NCI-H2029 (cell line): ENCODE measurements at regions not wholly inside any gene's neighbourhood (a gene's known extent, or its start where the extent isn't known, plus 50 kb on each side); places are given as distances from the start of the nearest gene placed in this dataset.

Experiments used
- DNase-seq: peaks from one replicate; lab custom pipeline; 2025; lab: John Stamatoyannopoulos, UW

DNA sequence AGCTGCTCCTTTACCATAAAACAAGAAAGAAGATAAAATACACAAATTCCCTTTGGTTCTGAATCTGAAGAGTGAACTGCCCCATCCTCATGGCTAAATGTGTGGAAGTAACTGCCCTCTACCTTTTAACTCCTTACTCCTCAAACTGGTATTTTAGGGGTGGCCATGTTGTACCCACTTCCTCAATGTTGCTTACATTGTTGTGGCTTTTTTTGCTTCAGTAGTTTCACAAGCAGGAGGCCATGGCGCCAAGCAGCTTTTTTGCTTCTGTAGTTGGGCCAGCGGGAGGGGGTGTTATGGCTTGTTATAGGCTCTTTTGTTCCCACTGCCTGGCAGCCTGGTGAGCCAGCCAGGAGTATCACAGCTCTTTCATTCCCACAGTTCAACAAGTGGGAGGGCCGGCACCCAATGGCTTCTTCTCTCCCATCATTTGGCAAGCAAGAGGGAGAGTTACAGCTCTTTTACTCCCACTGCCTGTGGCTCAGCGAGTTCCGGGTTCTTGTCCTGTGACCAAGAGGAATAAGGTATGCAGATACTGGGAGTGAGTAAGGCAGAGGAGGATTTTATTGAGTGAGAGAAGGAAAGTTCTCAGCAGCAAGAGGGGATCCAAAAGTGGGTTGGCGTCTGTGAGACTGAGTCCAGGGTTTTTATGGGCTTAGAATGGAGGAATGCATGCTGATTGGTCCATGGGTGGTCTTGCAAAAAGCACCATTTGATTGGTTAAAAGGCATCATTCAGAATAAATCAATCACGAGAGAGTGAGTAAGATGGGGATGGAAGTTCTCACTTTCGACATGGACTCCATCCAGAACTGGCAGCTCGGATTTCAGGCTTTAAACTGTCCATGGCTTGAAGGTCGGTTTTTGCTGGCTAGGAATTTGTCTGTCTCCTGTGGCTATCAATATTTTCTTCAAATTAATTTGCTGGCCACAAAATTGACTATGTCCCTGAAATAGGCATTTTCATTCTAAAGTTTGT lies 429.6 kb downstream of the HLX start:
- no peak for DNase-seq

DNA sequence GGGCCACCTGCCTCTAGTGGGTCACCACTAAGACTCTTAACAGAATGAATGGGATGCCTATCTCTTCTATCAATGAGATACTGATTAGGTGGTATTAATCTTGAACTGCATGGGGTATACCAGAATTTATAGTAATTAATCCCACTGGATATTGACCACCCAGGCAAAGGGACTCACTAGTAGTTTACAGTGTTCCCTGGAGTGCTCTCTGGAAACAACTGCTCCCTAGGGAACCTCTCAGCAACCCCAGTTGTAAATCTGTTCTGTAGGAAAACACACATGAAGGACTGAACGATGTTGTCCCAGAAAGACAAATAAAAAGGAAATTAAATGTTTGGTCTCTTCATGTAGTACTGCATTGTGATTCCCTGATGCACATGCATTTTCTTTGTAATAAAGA lies 430.5 kb downstream of the HLX start:
- no peak for DNase-seq

- DNase-seq, result peak; percentile 29
Measured at GRCh38 chr1:221310180-221310579, 430.9 kb downstream of the HLX start.

GRCh38 chr1:221315330-221315729 lies 426.6 kb downstream of the DUSP10 start:
- DNase-seq, result no peak

GRCh38 chr1:221316491-221317056 lies 425.3 kb downstream of the DUSP10 start:
- no peak for DNase-seq

DNA sequence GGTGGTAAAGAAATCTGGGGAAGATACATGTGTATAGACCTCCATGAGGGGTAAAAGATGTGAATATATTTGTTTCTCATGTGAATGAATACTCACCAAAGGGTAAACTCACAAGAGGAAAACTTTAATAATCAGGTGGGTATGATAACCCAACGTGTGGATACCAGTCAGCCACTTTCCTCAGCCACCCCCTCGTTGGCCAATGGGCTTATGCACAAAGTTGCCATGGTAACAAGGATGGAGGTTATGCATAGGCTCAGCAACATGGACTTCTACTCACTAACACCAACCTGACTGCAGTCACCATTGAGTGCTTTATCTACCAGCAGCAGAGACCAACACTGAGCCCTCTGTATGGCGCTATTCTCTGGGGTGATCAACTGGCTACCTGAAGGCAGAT lies 424.4 kb downstream of the DUSP10 start:
- no peak for DNase-seq

DNA sequence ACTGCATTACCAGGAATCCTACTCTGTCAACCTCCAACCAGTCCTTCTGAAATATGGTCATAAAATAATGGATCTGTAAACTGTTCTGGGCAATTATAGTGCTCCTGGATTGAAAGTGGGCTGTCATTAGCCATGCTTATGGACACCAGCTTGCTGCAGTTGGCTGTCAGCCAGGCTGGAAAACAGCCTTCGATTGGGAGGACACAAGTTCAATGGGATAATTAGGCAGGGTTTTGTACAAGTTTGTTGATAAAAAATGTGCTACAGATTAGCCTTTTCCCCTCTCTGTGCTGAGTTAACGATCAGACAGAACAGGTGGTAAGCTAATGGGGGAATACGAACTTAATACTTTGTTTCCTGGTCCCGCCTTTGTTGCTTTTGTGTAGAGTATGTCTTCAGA lies 413.9 kb downstream of the DUSP10 start:
- DNase-seq, result peak; percentile 36

DNA sequence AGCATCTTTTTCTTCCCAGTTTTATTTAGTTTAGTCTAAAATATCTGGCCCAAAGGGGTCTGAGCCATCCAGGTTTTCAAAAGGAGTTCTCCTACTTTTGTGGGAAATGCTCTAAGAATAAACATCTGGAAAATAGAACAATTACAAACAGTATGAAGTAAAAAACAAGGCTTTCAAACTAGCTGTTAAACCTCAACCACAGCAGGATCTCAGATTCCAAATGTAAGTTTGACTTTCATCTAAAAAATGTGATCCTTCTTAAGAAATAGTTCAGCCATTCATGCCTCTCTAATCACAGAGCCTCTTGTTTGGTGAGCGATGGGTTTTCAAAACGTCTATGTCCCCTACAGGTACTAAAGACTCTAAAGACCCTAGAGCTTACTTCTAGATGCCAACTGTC lies 413.5 kb downstream of the DUSP10 start:
- DNase-seq, result no peak

DNA sequence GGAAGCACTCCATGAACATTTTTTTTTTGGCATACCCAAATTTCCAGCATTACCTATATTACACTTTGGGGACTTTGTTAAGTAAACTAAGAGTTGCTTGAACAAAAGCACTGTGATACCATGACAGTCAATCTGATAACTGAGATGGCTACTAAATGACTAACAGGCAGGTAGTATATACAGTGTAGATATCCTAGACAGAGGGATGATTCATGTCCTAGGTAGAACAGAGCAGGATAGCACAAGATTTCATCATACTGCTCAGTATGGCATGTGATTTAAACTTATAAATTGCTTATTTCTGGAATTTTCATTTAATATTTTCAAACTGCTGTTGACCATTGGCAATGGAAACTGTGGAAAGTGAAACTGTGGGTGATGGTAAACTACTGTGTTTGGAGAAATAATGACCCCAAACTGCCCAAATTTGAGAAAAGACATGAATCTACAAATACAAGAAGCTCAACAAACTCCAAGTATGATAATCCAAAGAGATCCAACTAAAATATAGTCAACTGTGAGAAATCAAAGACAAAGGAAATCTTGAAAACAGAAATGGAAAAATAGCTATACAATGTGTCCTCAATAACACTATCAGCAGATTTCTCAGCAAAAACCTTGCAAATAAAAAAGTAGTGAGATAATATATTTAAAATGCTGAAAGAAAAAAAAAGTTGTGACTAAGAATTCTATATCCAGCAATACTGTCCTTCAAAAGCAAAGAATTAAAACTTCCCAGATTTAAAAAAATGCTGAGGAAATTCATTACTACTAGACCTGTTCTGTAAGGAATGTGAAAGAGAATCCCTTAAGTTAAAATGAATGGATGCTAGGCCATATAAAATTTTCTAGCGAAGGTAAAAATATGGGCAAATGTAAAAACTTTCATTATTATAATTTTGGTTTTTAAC lies 410.4 kb downstream of the DUSP10 start:
- no peak for DNase-seq

DNA sequence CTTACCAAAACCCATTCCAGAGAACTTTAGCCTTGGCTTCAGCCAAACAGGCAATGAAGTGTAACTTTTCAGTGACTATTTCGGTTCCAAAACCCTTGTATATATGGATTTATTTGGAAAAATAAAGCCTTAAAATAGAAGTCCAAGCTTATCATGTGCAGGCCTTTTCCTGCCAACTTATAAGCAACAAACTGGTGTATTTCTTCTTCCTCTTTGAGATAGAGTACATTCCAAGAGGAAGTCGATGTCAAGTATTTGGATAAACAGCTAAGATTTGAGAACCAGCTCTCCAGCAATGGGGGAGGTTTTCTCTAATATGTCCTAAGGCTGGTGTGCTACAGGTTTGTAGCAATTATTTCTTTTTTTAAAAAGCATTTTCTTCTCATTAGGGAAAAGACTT lies 407.8 kb downstream of the DUSP10 start:
- DNase-seq, result no peak

DNA sequence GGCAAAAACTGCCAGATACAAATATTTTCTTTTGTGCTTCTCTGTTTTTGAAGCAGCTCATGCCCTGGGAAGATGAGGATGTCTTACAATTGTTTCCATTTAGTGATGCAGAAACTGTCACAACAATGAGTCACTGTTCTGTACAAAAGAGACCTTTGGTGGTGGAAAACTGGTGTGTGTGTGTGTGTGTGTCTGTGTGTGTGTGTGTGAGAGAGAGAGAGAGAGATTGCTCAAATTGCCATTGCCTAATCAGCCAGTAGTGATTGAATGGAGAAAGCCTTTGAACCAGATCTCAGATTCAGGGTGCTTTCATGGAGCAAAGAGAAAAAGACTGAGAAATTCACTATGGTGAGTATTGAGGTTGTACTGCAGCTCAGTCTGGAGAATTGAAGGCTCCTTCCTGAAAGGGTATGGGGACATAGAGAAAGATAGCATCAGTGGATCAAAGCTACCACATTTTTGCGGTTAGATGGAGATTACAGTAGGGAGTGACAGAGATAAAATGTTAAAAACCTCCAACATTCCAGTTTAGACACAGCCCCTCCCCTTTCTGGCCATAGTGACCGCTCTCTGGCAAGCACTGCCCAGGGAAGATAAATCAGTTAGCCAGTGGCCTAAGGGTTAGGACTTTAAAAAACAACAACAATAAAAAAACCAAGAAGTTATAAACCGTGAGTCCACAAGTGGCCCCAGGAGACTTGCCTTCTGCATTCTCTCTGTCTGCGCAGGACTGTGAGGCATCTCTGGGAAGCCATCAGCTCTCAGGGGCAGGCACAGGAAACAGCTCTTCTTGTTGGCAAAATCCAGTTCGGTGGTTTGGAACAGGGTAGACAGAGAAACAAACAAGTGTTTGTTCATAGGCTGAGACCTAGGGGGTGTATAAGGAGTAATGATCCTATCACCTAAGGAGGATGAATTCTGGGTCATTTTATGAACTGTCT lies 406.5 kb downstream of the DUSP10 start:
- DNase-seq, result no peak

DNA sequence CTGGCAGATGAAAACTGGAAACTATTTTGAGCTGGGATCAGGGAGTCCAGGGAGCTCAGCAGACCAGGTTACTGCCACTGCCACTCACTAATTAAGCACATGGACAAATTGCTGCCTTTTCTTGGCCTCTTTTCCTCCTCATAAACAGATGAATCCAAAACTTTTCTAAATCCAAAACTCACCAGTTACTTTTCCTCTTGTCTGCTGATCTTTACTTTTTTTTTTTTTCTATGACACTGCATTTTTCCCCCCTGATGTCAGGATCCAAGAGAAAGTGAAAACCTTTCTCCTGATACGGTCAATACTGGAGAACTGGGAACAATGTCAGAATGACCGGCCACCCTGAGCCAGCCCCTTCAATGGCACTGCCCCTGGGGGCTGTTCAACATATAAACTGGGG lies 405.8 kb downstream of the DUSP10 start:
- no peak for DNase-seq

GRCh38 chr1:221337106-221337505 lies 404.8 kb downstream of the DUSP10 start:
- DNase-seq, result no peak

GRCh38 chr1:221343136-221343535 lies 398.8 kb downstream of the DUSP10 start:
- no peak for DNase-seq

DNA sequence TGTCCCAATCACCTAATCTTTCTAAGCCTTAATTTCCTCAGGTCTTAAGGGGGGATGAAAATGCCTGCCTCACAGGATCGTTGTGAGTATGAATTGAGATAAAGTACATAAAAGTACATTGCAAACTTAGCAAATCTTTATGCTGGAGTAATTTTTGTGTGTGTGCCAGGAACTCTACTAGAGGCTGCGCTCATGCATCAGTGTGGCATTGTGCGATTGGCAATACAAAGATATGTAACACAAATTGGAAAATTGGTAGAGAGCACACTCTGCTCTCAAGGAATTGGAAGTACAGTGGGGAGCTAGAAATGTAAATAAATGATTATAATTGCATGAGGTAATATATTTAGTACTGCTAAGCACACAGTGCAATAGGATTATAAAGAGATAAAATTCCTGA lies 398.3 kb downstream of the DUSP10 start:
- DNase-seq, result no peak

DNA sequence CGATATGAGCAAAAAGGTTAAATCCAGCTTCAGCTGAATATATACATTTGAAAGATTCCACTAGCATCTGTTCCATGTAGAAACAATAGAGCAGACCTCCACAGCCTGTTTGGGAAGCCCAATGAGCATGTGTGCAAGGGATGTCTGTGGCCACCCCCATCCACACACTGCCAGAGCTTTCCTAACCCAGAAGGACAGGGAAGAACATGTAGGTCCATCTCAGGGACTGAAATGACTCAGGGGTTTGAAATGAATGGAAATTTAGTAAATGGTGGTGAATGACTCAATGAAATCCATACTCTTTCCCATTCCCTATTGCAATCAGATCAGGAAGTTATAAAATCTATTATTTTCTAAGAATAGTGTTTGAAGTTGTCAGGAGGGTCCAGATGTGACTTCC lies 397.2 kb downstream of the DUSP10 start:
- DNase-seq, result no peak

DNA sequence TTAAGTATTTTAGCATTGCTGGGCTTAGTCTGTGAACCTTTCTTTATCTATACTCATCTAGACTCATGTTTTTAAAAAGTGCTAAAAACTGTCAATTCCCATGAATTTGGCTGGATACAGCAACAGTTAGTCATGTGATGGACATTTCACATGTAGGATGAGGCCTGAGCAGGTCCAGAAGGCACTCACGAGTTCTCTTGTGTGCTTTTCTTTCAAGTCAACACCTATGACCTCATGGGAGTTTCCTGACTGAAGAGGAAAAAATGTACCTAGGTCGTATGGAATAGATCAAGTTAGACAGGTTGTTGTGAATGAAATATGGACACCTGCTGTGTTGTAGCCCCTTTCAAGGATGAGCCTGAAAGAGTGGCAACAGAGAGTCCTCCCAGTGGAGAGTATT lies 394.2 kb downstream of the DUSP10 start:
- DNase-seq, result no peak

- no peak for DNase-seq
Measured at GRCh38 chr1:221350091-221350490, 391.8 kb downstream of the DUSP10 start.

DNA sequence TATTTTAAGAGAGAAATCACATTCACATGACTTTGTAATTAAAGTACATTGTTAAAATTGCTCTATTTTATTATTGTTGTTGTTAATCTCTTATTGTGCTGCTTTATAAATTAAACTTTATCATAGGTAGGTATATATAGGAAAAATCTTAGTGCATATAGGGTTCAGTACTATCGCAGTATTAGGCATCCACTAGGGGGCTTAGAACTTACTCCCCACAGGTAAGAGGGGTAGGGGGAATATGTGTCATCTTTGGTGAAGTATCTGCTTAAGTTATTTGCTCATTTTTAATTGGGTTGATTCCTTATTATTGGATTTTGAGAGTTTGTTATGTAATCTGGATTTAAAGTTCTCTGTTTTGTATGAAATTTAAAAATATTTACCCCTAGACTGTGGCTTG lies 385.2 kb downstream of the DUSP10 start:
- DNase-seq, result no peak

- no peak for DNase-seq
Measured at GRCh38 chr1:221363039-221363438, 378.9 kb downstream of the DUSP10 start.

- no peak for DNase-seq
Measured at GRCh38 chr1:221366495-221367110, 375.3 kb downstream of the DUSP10 start.
